HG02938 (cell line): ENCODE measurements at regions not wholly inside any gene's neighbourhood (a gene's known extent, or its start where the extent isn't known, plus 50 kb on each side); places are given as distances from the start of the nearest gene placed in this dataset.

Experiments used
- ATAC-seq: cut with Tn5 transposase; IDR thresholded peaks from one replicate; pipeline ENCODE4 v1.9.1; 2021; ENCODE audit warnings: mild to moderate bottlenecking, moderate library complexity; ENCODE audit not compliant: unreplicated experiment

GRCh38 chr16:52237823-52238222 is 309.1 kb downstream of the TOX3 start:
- ATAC-seq: no peak

- no peak for ATAC-seq
These were observed 311.8 kb downstream of the TOX3 start for GRCh38 chr16:52235186-52235585.

DNA sequence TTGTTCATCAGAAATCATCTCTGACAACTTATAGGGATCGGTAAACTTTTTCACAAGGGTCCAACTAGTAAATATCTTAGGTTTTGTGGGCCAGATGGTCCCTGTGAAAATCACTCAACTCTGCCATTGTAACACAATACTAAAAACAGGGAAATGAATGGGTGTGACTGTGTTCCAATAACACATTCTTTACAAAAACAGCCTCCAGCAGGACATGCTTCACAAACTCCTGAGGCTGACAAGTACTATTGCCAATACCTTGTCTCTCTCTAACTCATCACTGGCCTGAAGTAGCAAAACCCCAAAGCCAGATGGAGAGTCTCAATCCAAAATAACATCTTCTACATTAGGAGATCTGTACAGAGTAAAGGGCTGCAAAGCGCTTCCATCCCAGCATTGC is 312.3 kb downstream of the TOX3 start:
- no peak for ATAC-seq

GRCh38 chr16:52229471-52229870 is 317.5 kb downstream of the TOX3 start:
- no peak for ATAC-seq

DNA sequence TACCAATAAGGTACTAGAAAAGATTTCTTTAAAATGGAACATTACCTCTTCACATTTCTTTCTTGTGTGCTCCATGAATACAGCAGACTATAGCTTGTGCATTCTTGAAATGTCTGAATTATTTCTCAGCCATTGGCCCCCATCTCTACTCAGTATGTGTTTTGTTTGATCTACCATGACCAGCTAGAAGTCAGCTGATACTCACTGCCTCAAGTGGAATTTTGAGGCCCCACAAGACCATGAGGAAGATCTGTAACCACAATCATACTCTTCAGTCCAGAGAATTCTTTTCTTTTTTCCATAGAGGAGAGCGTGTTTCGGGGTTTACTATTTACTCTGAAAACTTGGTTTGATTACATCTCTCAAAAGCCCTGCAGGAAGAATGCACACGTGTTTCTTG is 319.1 kb downstream of the TOX3 start:
- no peak for ATAC-seq

DNA sequence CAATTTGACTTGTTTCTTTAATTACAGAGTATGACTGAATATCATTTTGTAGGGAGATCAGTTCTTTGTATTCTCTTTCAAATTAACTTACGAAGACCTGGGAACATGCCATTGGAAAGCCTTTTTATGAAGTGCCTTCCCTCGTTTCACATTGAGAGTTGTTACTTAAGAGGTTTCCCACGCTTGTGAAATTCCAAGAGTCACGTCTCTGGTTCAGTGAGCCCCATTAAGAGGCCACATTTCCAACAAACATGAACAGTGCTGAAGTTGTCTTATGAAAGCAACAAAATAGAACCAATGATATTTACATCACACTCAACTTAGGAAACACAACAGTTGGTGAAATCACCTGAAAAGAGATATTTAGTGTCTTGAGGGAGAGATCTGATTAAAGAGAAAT is 334.1 kb downstream of the TOX3 start:
- no peak for ATAC-seq

DNA sequence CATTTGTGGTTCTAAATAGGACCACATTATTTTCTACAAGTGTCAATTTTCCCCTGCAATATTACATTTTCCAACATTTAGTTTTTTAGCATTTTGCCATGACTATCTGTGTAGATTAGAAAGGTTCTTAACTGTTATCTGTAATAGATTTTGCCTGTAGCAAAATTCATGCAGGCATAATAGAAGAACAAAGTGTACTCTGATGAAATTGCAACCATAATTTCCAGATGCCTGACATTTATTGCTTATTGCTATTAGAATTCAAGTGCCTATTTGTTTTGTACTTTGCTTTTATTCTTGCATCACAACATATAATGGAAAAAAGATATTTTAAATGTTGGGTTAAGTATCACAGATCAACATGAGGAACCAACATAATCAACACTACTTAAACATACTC is 337.7 kb downstream of the TOX3 start:
- no peak for ATAC-seq

GRCh38 chr16:52203096-52203495 is 343.8 kb downstream of the TOX3 start:
- ATAC-seq: no peak

DNA sequence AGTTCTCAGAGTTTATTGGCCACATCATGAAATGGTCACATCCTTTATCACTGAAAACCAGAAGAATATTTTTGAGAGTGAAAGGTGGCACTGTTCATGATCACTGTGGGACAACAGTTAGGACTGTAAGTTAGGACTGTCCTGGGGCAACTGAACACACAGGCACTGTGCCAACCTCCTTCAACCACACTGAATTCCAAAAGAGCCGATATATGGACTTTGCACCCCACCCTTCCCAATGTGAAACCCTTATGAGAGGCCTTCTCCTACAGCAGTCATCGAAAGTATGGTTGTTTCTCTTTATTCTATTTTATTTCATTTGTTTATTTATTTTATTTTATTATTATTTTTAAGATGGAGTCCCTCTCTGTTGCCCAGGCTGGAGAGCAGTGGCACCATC is 353.5 kb downstream of the TOX3 start:
- ATAC-seq: no peak

GRCh38 chr16:52191531-52192134 is 355.3 kb downstream of the TOX3 start:
- ATAC-seq: no peak

- ATAC-seq: no peak
These were observed 362.6 kb downstream of the TOX3 start for GRCh38 chr16:52184336-52184735.

GRCh38 chr16:52182840-52183239 is 364.1 kb downstream of the TOX3 start:
- no peak for ATAC-seq

- ATAC-seq: no peak
These were observed 372.8 kb downstream of the TOX3 start for GRCh38 chr16:52174168-52174567.

- no peak for ATAC-seq
These were observed 375.5 kb downstream of the TOX3 start for GRCh38 chr16:52171481-52171880.

DNA sequence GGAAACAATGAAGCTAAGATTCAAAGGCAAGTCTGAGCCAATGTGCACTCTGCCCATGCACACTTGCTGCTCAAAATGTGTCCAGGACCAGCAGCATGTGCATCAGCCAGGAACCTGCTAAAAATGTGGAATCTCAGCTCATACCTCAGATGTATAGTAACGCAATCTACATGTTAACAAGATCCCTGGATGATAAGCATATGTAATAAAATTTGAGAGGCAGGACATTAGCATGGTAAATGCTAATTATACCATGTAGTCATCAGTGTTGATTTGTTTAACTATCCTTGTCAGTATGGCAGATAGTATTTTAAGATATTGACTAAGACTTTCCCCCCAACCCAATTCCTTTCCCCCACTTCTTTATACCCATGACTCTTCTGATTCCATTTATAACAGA is 379.6 kb downstream of the TOX3 start:
- no peak for ATAC-seq

DNA sequence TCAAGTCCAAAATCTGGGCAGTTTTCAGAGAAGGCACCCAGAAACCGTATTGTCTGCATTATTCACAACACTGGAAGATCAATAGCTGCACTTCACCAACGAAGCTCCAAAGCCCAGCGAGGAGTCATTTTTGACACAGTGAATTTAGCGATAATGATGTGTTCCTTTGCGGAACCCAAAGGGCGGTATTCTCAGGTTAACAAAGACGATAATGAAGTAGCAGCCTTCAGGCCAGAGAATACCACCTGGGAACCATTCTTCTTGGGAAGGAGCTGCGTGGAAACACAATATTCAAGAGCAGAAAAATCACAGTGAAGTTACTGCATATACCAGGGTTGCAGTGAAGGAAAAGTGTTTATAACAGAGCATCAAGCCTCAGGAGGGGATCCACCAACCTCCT is 381.0 kb downstream of the TOX3 start:
- no peak for ATAC-seq

DNA sequence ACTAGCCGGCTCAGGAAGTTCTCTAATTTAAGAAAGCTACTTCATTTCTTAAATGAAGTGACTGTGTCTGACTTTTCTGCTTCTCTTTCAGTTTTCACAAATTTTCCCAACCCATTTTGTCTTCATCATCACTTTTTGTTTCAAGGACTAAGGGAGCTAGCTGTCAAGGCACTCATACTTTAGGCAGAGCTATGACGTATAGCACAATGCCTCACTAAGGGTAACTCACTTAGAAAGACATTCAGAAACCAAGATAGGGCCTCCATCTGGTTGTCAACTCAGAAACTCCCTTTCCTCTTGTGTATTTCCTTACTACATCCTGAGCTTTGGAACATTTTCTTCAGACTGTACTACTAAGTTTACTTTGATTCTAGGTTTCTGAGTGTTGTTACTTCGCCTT is 397.9 kb downstream of the TOX3 start:
- no peak for ATAC-seq

DNA sequence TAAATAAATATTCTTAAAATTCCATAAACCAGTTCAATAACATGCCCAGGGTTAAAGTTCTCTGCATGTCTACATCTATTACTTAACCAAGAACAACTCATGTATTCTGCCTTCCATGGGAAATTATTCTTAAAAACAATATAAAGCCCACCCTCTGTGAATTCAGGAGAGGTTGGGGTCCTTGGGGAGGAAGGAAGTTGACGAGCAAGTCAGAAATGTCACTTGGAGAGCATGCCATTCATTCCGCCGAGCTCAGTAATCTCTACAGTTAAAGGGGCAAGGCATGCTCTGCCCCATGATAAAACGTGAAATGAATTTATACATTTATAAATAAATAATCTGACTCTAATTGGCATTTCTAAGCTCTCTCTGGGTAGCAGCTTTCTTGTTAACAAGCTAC is 405.1 kb downstream of the TOX3 start:
- no peak for ATAC-seq

DNA sequence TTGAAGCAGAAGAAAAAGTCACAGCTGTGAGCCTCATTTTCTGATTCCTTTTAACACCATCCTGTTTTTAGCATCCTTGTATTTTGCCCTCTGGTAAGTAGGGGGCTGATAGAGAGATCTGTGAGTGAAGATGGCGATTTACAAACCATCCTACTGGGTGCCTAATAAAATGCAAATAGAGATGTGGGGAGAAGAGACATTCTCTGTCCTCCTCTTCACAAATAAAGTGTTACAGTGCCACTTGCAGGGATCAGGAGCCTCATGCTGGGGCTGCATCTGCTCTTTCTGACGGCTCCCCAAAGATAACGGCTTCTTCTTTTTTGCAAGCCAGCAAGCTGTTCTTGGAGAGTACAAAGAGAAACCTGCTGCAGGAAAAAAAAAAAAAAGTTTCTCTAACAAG is 418.6 kb downstream of the TOX3 start:
- ATAC-seq: no peak

- no peak for ATAC-seq
These were observed 423.1 kb downstream of the TOX3 start for GRCh38 chr16:52123842-52124241.

GRCh38 chr16:52123061-52123839 is 423.7 kb downstream of the TOX3 start:
- no peak for ATAC-seq

- ATAC-seq: no peak
These were observed 429.8 kb downstream of the TOX3 start for GRCh38 chr16:52117171-52117570.

GRCh38 chr16:52114379-52114778 is 432.6 kb downstream of the TOX3 start:
- ATAC-seq: no peak
